ENCODE measurements at regions not wholly inside any gene's neighbourhood (a gene's known extent, or its start where the extent isn't known, plus 50 kb on each side); places are given as distances from the start of the nearest gene placed in this dataset.

- no peak overlapping the region for H2AK5ac ChIP-seq (ENCODE audit: low read depth, low read length)
- no peak overlapping the region for H3K4me3 ChIP-seq (ENCODE audit: low read length in 2 of 2)
- H4K91ac ChIP-seq (ENCODE audit: low read depth, low read length, poor library complexity): no peak overlapping the region
- no peak overlapping the region for H2BK15ac ChIP-seq (ENCODE audit: low read length)
- peaks cover 0 to 5% of the 10 kb centered on the region in 2 donors for H3K4me1 ChIP-seq (ENCODE audit: control insufficient read depth in 2 of 2, insufficient read depth in 1 of 2, low read depth in 1 of 2, low read length in 2 of 2)
- no peak overlapping the region for H3K18ac ChIP-seq (ENCODE audit: low read length)
- H2BK12ac ChIP-seq (ENCODE audit: low read length): no peak overlapping the region
- no peak overlapping the region for H3K14ac ChIP-seq (ENCODE audit: low read length)
- no peak overlapping the region for H3K4me2 ChIP-seq (ENCODE audit: insufficient read depth, low read length, poor library complexity, severe bottlenecking)
- H2BK120ac ChIP-seq (ENCODE audit: low read depth, low read length): no peak overlapping the region
- H3K36me3 ChIP-seq (replicated peaks in 1 of 2; ENCODE audit: control insufficient read depth in 2 of 2, insufficient read depth in 2 of 2, low read length in 2 of 2): no peaks in the 10 kb centered on the region
- no peak overlapping the region for H2AFZ ChIP-seq (ENCODE audit: low read length)
- no peak for DNase-seq (ENCODE audit: low spot score)
- no peaks in the 10 kb centered on the region for H3K79me1 ChIP-seq (ENCODE audit: low read depth, low read length)
- H2BK5ac ChIP-seq (ENCODE audit: low read length): no peak overlapping the region
- no peak overlapping the region for H4K8ac ChIP-seq (ENCODE audit: low read depth, low read length)
- peaks cover 0 to 3% of the 10 kb centered on the region in 2 donors for H3K9me3 ChIP-seq (replicated peaks in 1 of 2; ENCODE audit: control insufficient read depth in 2 of 2, insufficient read depth in 1 of 2, low read depth in 1 of 2, low read length in 2 of 2)
- H3K27ac ChIP-seq (replicated peaks; ENCODE audit: low read length): no peak overlapping the region
- no peaks in the 10 kb centered on the region for H3K27me3 ChIP-seq (ENCODE audit: control insufficient read depth in 3 of 3, insufficient read depth in 3 of 3, low read depth in 1 of 3, low read length in 3 of 3)
- no peak overlapping the region for H3K23ac ChIP-seq (ENCODE audit: low read depth, low read length, poor library complexity)
- H3K4ac ChIP-seq (ENCODE audit: low read length): no peak overlapping the region
- H3K9ac ChIP-seq (ENCODE audit: low read depth, low read length, poor library complexity): no peak overlapping the region
Observed at GRCh38 chr2:182621810-182622209, 94.2 kb upstream of the DNAJC10 start.

GRCh38 chr2:182622231-182622630 lies 93.8 kb upstream of the DNAJC10 start:
- H3K9ac ChIP-seq (ENCODE audit: low read depth, low read length, poor library complexity): no peak overlapping the region
- no peak overlapping the region for H3K14ac ChIP-seq (ENCODE audit: low read length)
- H2BK120ac ChIP-seq (ENCODE audit: low read depth, low read length): no peak overlapping the region
- H3K36me3 ChIP-seq (replicated peaks in 1 of 2; ENCODE audit: control insufficient read depth in 2 of 2, insufficient read depth in 2 of 2, low read length in 2 of 2): no peaks in the 10 kb centered on the region
- H3K4me2 ChIP-seq (ENCODE audit: insufficient read depth, low read length, poor library complexity, severe bottlenecking): no peak overlapping the region
- H4K8ac ChIP-seq (ENCODE audit: low read depth, low read length): no peak overlapping the region
- no peaks in the 10 kb centered on the region for H3K79me1 ChIP-seq (ENCODE audit: low read depth, low read length)
- H3K4me1 ChIP-seq (ENCODE audit: control insufficient read depth in 2 of 2, insufficient read depth in 1 of 2, low read depth in 1 of 2, low read length in 2 of 2): peaks cover 0 to 5% of the 10 kb centered on the region in 2 donors
- no peak overlapping the region for H3K4ac ChIP-seq (ENCODE audit: low read length)
- WGBS, 2 donors (ENCODE audit: extremely low coverage in 2 of 2, insufficient read length in 2 of 2, insufficient replicate concordance in 1 of 2): no CpG with 5 or more reads among the region's 2 CpGs
- H3K27ac ChIP-seq (replicated peaks; ENCODE audit: low read length): no peak overlapping the region
- H3K23ac ChIP-seq (ENCODE audit: low read depth, low read length, poor library complexity): no peak overlapping the region
- no peak overlapping the region for H3K18ac ChIP-seq (ENCODE audit: low read length)
- no peak overlapping the region for H3K4me3 ChIP-seq (ENCODE audit: low read length in 2 of 2)
- H3K27me3 ChIP-seq (ENCODE audit: control insufficient read depth in 3 of 3, insufficient read depth in 3 of 3, low read depth in 1 of 3, low read length in 3 of 3): no peaks in the 10 kb centered on the region
- no peak overlapping the region for H2AK5ac ChIP-seq (ENCODE audit: low read depth, low read length)
- peaks cover 0 to 3% of the 10 kb centered on the region in 2 donors for H3K9me3 ChIP-seq (replicated peaks in 1 of 2; ENCODE audit: control insufficient read depth in 2 of 2, insufficient read depth in 1 of 2, low read depth in 1 of 2, low read length in 2 of 2)
- H2BK12ac ChIP-seq (ENCODE audit: low read length): no peak overlapping the region
- H2AFZ ChIP-seq (ENCODE audit: low read length): no peak overlapping the region
- H2BK5ac ChIP-seq (ENCODE audit: low read length): no peak overlapping the region
- no peak overlapping the region for H4K91ac ChIP-seq (ENCODE audit: low read depth, low read length, poor library complexity)
- H2BK15ac ChIP-seq (ENCODE audit: low read length): no peak overlapping the region
- no peak for DNase-seq (ENCODE audit: low spot score)

GRCh38 chr2:182625814-182626213 lies 90.2 kb upstream of the DNAJC10 start:
- Histone ChIP-seq H3K18ac (ENCODE audit: low read length) (no peak overlapping the region), H3K27me3 (ENCODE audit: control insufficient read depth in 3 of 3, insufficient read depth in 3 of 3, low read depth in 1 of 3, low read length in 3 of 3) (no peaks in the 10 kb centered on the region), H3K36me3 (replicated peaks in 1 of 2; ENCODE audit: control insufficient read depth in 2 of 2, insufficient read depth in 2 of 2, low read length in 2 of 2) (no peaks in the 10 kb centered on the region), H3K14ac (ENCODE audit: low read length) (no peak overlapping the region), H3K9ac (ENCODE audit: low read depth, low read length, poor library complexity) (no peak overlapping the region), H2BK5ac (ENCODE audit: low read length) (no peak overlapping the region), H3K4me2 (ENCODE audit: insufficient read depth, low read length, poor library complexity, severe bottlenecking) (no peak overlapping the region), H2BK12ac (ENCODE audit: low read length) (no peak overlapping the region), H3K4ac (ENCODE audit: low read length) (no peak overlapping the region), H4K91ac (ENCODE audit: low read depth, low read length, poor library complexity) (no peak overlapping the region), H2BK120ac (ENCODE audit: low read depth, low read length) (no peak overlapping the region), H3K27ac (replicated peaks; ENCODE audit: low read length) (no peak overlapping the region), H3K4me3 (ENCODE audit: low read length in 2 of 2) (no peak overlapping the region), H4K8ac (ENCODE audit: low read depth, low read length) (no peak overlapping the region), H3K9me3 (replicated peaks in 1 of 2; ENCODE audit: control insufficient read depth in 2 of 2, insufficient read depth in 1 of 2, low read depth in 1 of 2, low read length in 2 of 2) (no peaks in the 10 kb centered on the region), H3K79me1 (ENCODE audit: low read depth, low read length) (no peaks in the 10 kb centered on the region), H2AFZ (ENCODE audit: low read length) (peak overlapping the region; percentile 24), H2BK15ac (ENCODE audit: low read length) (no peak overlapping the region), H2AK5ac (ENCODE audit: low read depth, low read length) (no peak overlapping the region), H3K4me1 (ENCODE audit: control insufficient read depth in 2 of 2, insufficient read depth in 1 of 2, low read depth in 1 of 2, low read length in 2 of 2) (peaks cover 0 to 6% of the 10 kb centered on the region in 2 donors), H3K23ac (ENCODE audit: low read depth, low read length, poor library complexity) (no peak overlapping the region)
- WGBS, 2 donors (ENCODE audit: extremely low coverage in 2 of 2, insufficient read length in 2 of 2, insufficient replicate concordance in 1 of 2): no CpG with 5 or more reads among the region's 1 CpG
- no peak for DNase-seq (ENCODE audit: low spot score)

GRCh38 chr2:182628916-182629315 lies 87.1 kb upstream of the DNAJC10 start:
- no CpG with 5 or more reads among the region's 3 CpGs for WGBS, 2 donors (ENCODE audit: extremely low coverage in 2 of 2, insufficient read length in 2 of 2, insufficient replicate concordance in 1 of 2)
- Histone ChIP-seq H2BK15ac (ENCODE audit: low read length) (no peak overlapping the region), H3K4me3 (ENCODE audit: low read length in 2 of 2) (no peak overlapping the region), H3K79me1 (ENCODE audit: low read depth, low read length) (no peaks in the 10 kb centered on the region), H3K4me1 (ENCODE audit: control insufficient read depth in 2 of 2, insufficient read depth in 1 of 2, low read depth in 1 of 2, low read length in 2 of 2) (peaks cover 3 to 7% of the 10 kb centered on the region in 2 donors), H3K4me2 (ENCODE audit: insufficient read depth, low read length, poor library complexity, severe bottlenecking) (no peak overlapping the region), H3K36me3 (replicated peaks in 1 of 2; ENCODE audit: control insufficient read depth in 2 of 2, insufficient read depth in 2 of 2, low read length in 2 of 2) (no peaks in the 10 kb centered on the region), H4K8ac (ENCODE audit: low read depth, low read length) (no peak overlapping the region), H2AFZ (ENCODE audit: low read length) (peak overlapping the region; percentile 47), H4K91ac (ENCODE audit: low read depth, low read length, poor library complexity) (no peak overlapping the region), H3K23ac (ENCODE audit: low read depth, low read length, poor library complexity) (no peak overlapping the region), H3K18ac (ENCODE audit: low read length) (no peak overlapping the region), H3K4ac (ENCODE audit: low read length) (no peak overlapping the region), H2AK5ac (ENCODE audit: low read depth, low read length) (no peak overlapping the region), H3K14ac (ENCODE audit: low read length) (no peak overlapping the region), H2BK5ac (ENCODE audit: low read length) (no peak overlapping the region), H3K27ac (replicated peaks; ENCODE audit: low read length) (no peak overlapping the region), H2BK120ac (ENCODE audit: low read depth, low read length) (no peak overlapping the region), H3K27me3 (ENCODE audit: control insufficient read depth in 3 of 3, insufficient read depth in 3 of 3, low read depth in 1 of 3, low read length in 3 of 3) (no peaks in the 10 kb centered on the region), H3K9ac (ENCODE audit: low read depth, low read length, poor library complexity) (no peak overlapping the region), H2BK12ac (ENCODE audit: low read length) (no peak overlapping the region), H3K9me3 (replicated peaks in 1 of 2; ENCODE audit: control insufficient read depth in 2 of 2, insufficient read depth in 1 of 2, low read depth in 1 of 2, low read length in 2 of 2) (no peaks in the 10 kb centered on the region)
- no peak for DNase-seq (ENCODE audit: low spot score)

Measured in neuronal stem cell (in vitro differentiated cells).